ENCODE measurements at regions not wholly inside any gene's neighbourhood (a gene's known extent, or its start where the extent isn't known, plus 50 kb on each side); places are given as distances from the start of the nearest gene placed in this dataset.

GRCh38 chr3:10594915-10595314, 89.5 kb upstream of the ATP2B2 start:
- TF ChIP-seq CTCF (IDR thresholded peaks at IDR 0.05), result no peak
- TF ChIP-seq POLR2A (IDR thresholded peaks at IDR 0.05), result no peak

Data from testis (tissue), 2 donors.